H9 (cell line): ENCODE measurements at regions not wholly inside any gene's neighbourhood (a gene's known extent, or its start where the extent isn't known, plus 50 kb on each side); places are given as distances from the start of the nearest gene placed in this dataset.

Experiments
- DNase-seq: peaks from one replicate; pipeline ENCODE4 v3.0.0-alpha.2; 2017
- H2AFZ ChIP-seq: one replicate; pipeline ENCODE4 v1.6.1; 2013; ENCODE audit warnings: mild to moderate bottlenecking, low read length, control low read depth, moderate library complexity
- H2AK5ac ChIP-seq: 2 replicates; pipeline ENCODE4 v1.6.1; 2013; ENCODE audit warnings: low read length, control low read depth, mixed read lengths; ENCODE audit not compliant: insufficient read length
- H2BK120ac ChIP-seq: one replicate; pipeline ENCODE4 v1.6.1; 2013; ENCODE audit warnings: low read depth, mild to moderate bottlenecking, low read length, control low read depth, inconsistent platforms; ENCODE audit not compliant: poor library complexity, severe bottlenecking
- H2BK12ac ChIP-seq: 2 replicates; pipeline ENCODE4 v1.6.1; 2013; ENCODE audit warnings: low read length, control low read depth, mixed read lengths, low read depth; ENCODE audit not compliant: insufficient read length
- H2BK15ac ChIP-seq: 2 replicates; pipeline ENCODE4 v1.6.1; 2013; ENCODE audit warnings: low read depth, low read length, control low read depth
- H2BK20ac ChIP-seq: one replicate; pipeline ENCODE4 v1.6.1; 2013; ENCODE audit warnings: low read depth, mild to moderate bottlenecking, low read length, control low read depth, inconsistent platforms; ENCODE audit not compliant: poor library complexity, severe bottlenecking
- H2BK5ac ChIP-seq: 2 replicates; pipeline ENCODE4 v1.6.1; 2013; ENCODE audit warnings: low read length, control low read depth, mixed read lengths; ENCODE audit not compliant: insufficient read length
- H3K14ac ChIP-seq: 2 replicates; pipeline ENCODE4 v1.6.1; 2013; ENCODE audit warnings: low read length, control low read depth; ENCODE audit not compliant: insufficient read depth
- H3K18ac ChIP-seq: 2 replicates; pipeline ENCODE4 v1.6.1; 2013; ENCODE audit warnings: low read depth, mild to moderate bottlenecking, mixed read lengths, low read length, control low read depth; ENCODE audit not compliant: insufficient read length
- H3K23ac ChIP-seq: 2 replicates; pipeline ENCODE4 v1.6.1; 2013; ENCODE audit warnings: low read length, control low read depth, mixed read lengths, low read depth; ENCODE audit not compliant: insufficient read length
- H3K23me2 ChIP-seq: 2 replicates; pipeline ENCODE4 v1.6.1; 2013; ENCODE audit warnings: low read depth, mild to moderate bottlenecking, mixed read lengths, low read length, control low read depth; ENCODE audit not compliant: insufficient read length, poor library complexity, severe bottlenecking
- H3K27ac ChIP-seq: 2 replicates; pipeline ENCODE4 v1.5.1; 2013; ENCODE audit warnings: low read length, control low read depth, mixed read lengths, low read depth; ENCODE audit not compliant: insufficient read length
- H3K27me3 ChIP-seq: 2 replicates; pipeline ENCODE4 v1.6.1; 2013; ENCODE audit warnings: low read length, control low read depth, inconsistent platforms; ENCODE audit not compliant: insufficient read depth
- H3K4ac ChIP-seq: 2 replicates; pipeline ENCODE4 v1.6.1; 2013; ENCODE audit warnings: low read depth, mild to moderate bottlenecking, control low read depth, inconsistent platforms, low read length, moderate library complexity
- H3K4me1 ChIP-seq: 2 replicates; pipeline ENCODE4 v1.6.1; 2013; ENCODE audit warnings: low read length, control low read depth, inconsistent platforms; ENCODE audit not compliant: insufficient read depth
- H3K4me2 ChIP-seq: 2 replicates; pipeline ENCODE4 v1.6.1; 2013; ENCODE audit warnings: low read length, control low read depth, mixed read lengths; ENCODE audit not compliant: insufficient read length, insufficient read depth
- H3K56ac ChIP-seq: 2 replicates; pipeline ENCODE4 v1.6.1; 2013; ENCODE audit warnings: low read depth, mild to moderate bottlenecking, mixed read lengths, low read length, control low read depth; ENCODE audit not compliant: insufficient read length
- H3K79me1 ChIP-seq: 2 replicates; pipeline ENCODE4 v1.6.1; 2013; ENCODE audit warnings: low read depth, mild to moderate bottlenecking, moderate library complexity, low read length, control low read depth, inconsistent platforms; ENCODE audit not compliant: insufficient read depth, poor library complexity, severe bottlenecking
- H3K79me2 ChIP-seq: 2 replicates; pipeline ENCODE4 v1.6.1; 2013; ENCODE audit warnings: low read length, control low read depth, inconsistent platforms; ENCODE audit not compliant: insufficient read depth
- H3K9ac ChIP-seq: 2 replicates; pipeline ENCODE4 v1.6.1; 2013; ENCODE audit warnings: low read length, control low read depth, mixed read lengths; ENCODE audit not compliant: insufficient read length; ENCODE audit errors: extremely low read depth
- H3K9me3 ChIP-seq: one replicate; pipeline ENCODE4 v1.6.1; 2013; ENCODE audit warnings: low read depth, low read length, inconsistent platforms; ENCODE audit not compliant: control insufficient read depth
- H3T11ph ChIP-seq: one replicate; pipeline ENCODE4 v1.6.1; 2013; ENCODE audit warnings: mild to moderate bottlenecking, low read length, control low read depth, inconsistent platforms
- H4K20me1 ChIP-seq: one replicate; pipeline ENCODE4 v1.6.1; 2013; ENCODE audit not compliant: control insufficient read depth, insufficient read length, insufficient read depth
- H4K5ac ChIP-seq: 2 replicates; pipeline ENCODE4 v1.6.1; 2013; ENCODE audit warnings: low read depth, mild to moderate bottlenecking, mixed read lengths, low read length, control low read depth; ENCODE audit not compliant: insufficient read length
- H4K8ac ChIP-seq: replicated peaks from 2 replicates; pipeline ENCODE4 v1.6.1; 2013; ENCODE audit warnings: low read length, control low read depth, mixed read lengths, low read depth; ENCODE audit not compliant: insufficient read length
- H4K91ac ChIP-seq: 2 replicates; pipeline ENCODE4 v1.6.1; 2013; ENCODE audit warnings: low read depth, mild to moderate bottlenecking, moderate library complexity, mixed read lengths, low read length, control low read depth; ENCODE audit not compliant: insufficient read length
- H3K27ac Mint-ChIP-seq, 3 experiments: 2 replicates in 2 of 3; 3 replicates in 1 of 3; pipeline ENCODE4 v1.8.0; 2020 to 2021; ENCODE audit warnings: mixed read lengths in 3 of 3, mild to moderate bottlenecking in 1 of 3, moderate library complexity in 1 of 3
- H3K27me3 Mint-ChIP-seq: 2 replicates; pipeline ENCODE4 v1.8.0; 2021; ENCODE audit warnings: low read depth, mild to moderate bottlenecking, moderate library complexity, mixed read lengths
- H3K36me3 Mint-ChIP-seq, 3 experiments: 2 replicates in 2 of 3; 3 replicates in 1 of 3; pipeline ENCODE4 v1.8.0; 2020 to 2021; ENCODE audit warnings: low read depth in 3 of 3, mixed read lengths in 3 of 3; ENCODE audit not compliant: insufficient read depth in 1 of 3
- H3K4me1 Mint-ChIP-seq, 2 experiments: 2 replicates each; pipeline ENCODE4 v1.8.0; 2020; ENCODE audit warnings: mixed read lengths in 2 of 2
- H3K4me3 Mint-ChIP-seq, 2 experiments: 2 replicates in 1 of 2; 3 replicates in 1 of 2; pipeline ENCODE4 v1.8.0; 2020 to 2021; ENCODE audit warnings: mild to moderate bottlenecking in 2 of 2, mixed read lengths in 2 of 2, moderate library complexity in 1 of 2
- H3K9me3 Mint-ChIP-seq, 2 experiments: 2 replicates in 1 of 2; 3 replicates in 1 of 2; pipeline ENCODE4 v1.8.0; 2020; ENCODE audit warnings: mild to moderate bottlenecking in 2 of 2, mixed read lengths in 2 of 2, moderate library complexity in 1 of 2
- CTCF ChIP-seq: fragments of 200-600 bp; sonication (generic); conservative IDR thresholded peaks from 3 replicates; pipeline ENCODE4 v1.8.0; 2021; ENCODE audit warnings: antibody characterized with exemption, mild to moderate bottlenecking
- WGBS: extraction: QIAGEN DNeasy Blood & Tissue Kit; methylation state at CpG from one replicate; pipeline ENCODE4 v1.1.7; 2013; ENCODE audit warnings: missing lambda C conversion rate, low lambda C conversion rate, mixed read lengths; ENCODE audit not compliant: insufficient read length; ENCODE audit errors: extremely low coverage; 5-methylcytosine and 5-hydroxymethylcytosine counted together

- H3K4me2 ChIP-seq, result no peak overlapping the region
- H2BK5ac ChIP-seq, result no peak overlapping the region
- no peaks in the 10 kb centered on the region for H3K27me3 ChIP-seq
- no peak overlapping the region for H2BK12ac ChIP-seq
- Mint-ChIP-seq H3K27me3 (no peaks in the 10 kb centered on the region), H3K36me3 (no peaks in the 10 kb centered on the region), H3K4me1 (peaks cover 0 to 2% of the 10 kb centered on the region in 2 experiments; a peak in 1 of 4 replicates), H3K4me3 (no peak overlapping the region), H3K27ac (no peak overlapping the region), H3K9me3 (no peaks in the 10 kb centered on the region; a peak in 1 of 5 replicates)
- H3K27ac ChIP-seq, result no peak overlapping the region
- H3K9ac ChIP-seq, result no peak overlapping the region
- H4K5ac ChIP-seq, result no peak overlapping the region
- H2BK20ac ChIP-seq, result no peak overlapping the region
- no CpG with 5 or more reads among the region's 3 CpGs for WGBS
- no peak overlapping the region for H3K18ac ChIP-seq
- H2BK120ac ChIP-seq, result no peak overlapping the region
- H3K56ac ChIP-seq, result no peak overlapping the region
- H3K23me2 ChIP-seq, result no peaks in the 10 kb centered on the region
- H3T11ph ChIP-seq, result no peak overlapping the region
- no peaks in the 10 kb centered on the region for H3K9me3 ChIP-seq
- H3K23ac ChIP-seq, result no peak overlapping the region
- no peak overlapping the region for H4K91ac ChIP-seq
- H2BK15ac ChIP-seq, result no peak overlapping the region
- no peaks in the 10 kb centered on the region for H3K79me1 ChIP-seq
- H3K4ac ChIP-seq, result no peak overlapping the region
- H2AFZ ChIP-seq, result no peak overlapping the region
- H3K4me1 ChIP-seq, result no peaks in the 10 kb centered on the region
- H4K8ac ChIP-seq, result no peak overlapping the region
- H4K20me1 ChIP-seq, result no peaks in the 10 kb centered on the region
- no peak overlapping the region for H3K14ac ChIP-seq
- DNase-seq, result no peak
- no peak; the same call in 2 of the 3 replicates for TF ChIP-seq CTCF
- H3K79me2 ChIP-seq, result no peaks in the 10 kb centered on the region
- no peak overlapping the region for H2AK5ac ChIP-seq
Observed at GRCh38 chr9:4386819-4387218, 87.0 kb upstream of the GLIS3 start.
